HepG2 (cell line): ENCODE measurements at regions not wholly inside any gene's neighbourhood (a gene's known extent, or its start where the extent isn't known, plus 50 kb on each side); places are given as distances from the start of the nearest gene placed in this dataset.

ENCODE experiments used
- ATAC-seq: fragments of 200-7000 bp; cut with Tn5 transposase; 3 replicates; pipeline ENCODE4 v1.9.1; 2020; ENCODE audit warnings: mild to moderate bottlenecking, moderate library complexity
- BruUV-seq: library from RNA; stranded (reverse); fragments of 400-500 nt; replicated peaks from 2 replicates; lab custom pipeline; 2021; lab: Mats Ljungman, UMichigan
- CTCF ChIA-PET: fragments of 300-600 bp; formaldehyde crosslinking; extraction: SDS; loops from one replicate; lab custom pipeline; 2021; ENCODE audit warnings: low total read pairs, inconsistent platforms, low intra/inter-chr PET ratio; lab: Yijun Ruan, JAX
- POLR2A ChIA-PET: fragments of 350-600 bp; sonication (Branson Sonifier 250); formaldehyde crosslinking; loops from one replicate; lab custom pipeline; 2020; ENCODE audit warnings: antibody characterized with exemption, inconsistent platforms; lab: Yijun Ruan, JAX
- DNase-seq: peaks from one replicate; pipeline ENCODE4 v3.0.0-alpha.2; 2015; ENCODE audit warnings: low spot score
- FAIRE-seq: peaks from 3 replicates; lab custom pipeline; 2011; peaks lifted over from hg19 to GRCh38; lab: Jason Lieb, UNC
- H2AFZ ChIP-seq: one replicate; pipeline ENCODE4 v1.6.1; 2011; ENCODE audit warnings: low read length, inconsistent platforms
- H3K27ac ChIP-seq: fragments of 300-600 bp; 3 replicates; pipeline ENCODE4 v1.8.0; 2011; ENCODE audit warnings: mixed run types, mild to moderate bottlenecking, mixed read lengths, low read length, inconsistent platforms; ENCODE audit not compliant: insufficient read depth; ENCODE audit errors: extremely low read length
- H3K27me3 ChIP-seq, 2 experiments: fragments of 200-600 bp in 1 of 2; 2 replicates in 1 of 2; 3 replicates in 1 of 2; pipeline versions ENCODE4 v1.6.0 to v1.8.0; 2011; ENCODE audit warnings: low read length in 2 of 2, mild to moderate bottlenecking in 2 of 2, moderate library complexity in 2 of 2, inconsistent platforms in 1 of 2; ENCODE audit not compliant: insufficient read depth in 2 of 2, control insufficient read depth in 1 of 2
- H3K36me3 ChIP-seq, 2 experiments: fragments of 200-600 bp in 1 of 2; replicated peaks in 1 of 2; 2 replicates in 1 of 2; 3 replicates in 1 of 2; pipeline versions ENCODE4 v1.5.1 to v1.8.0; 2011; ENCODE audit warnings: low read length in 2 of 2, inconsistent platforms in 1 of 2; ENCODE audit not compliant: insufficient read depth in 2 of 2, control insufficient read depth in 1 of 2
- H3K4me1 ChIP-seq: 2 replicates; pipeline ENCODE4 v1.5.1; 2012; ENCODE audit warnings: low read length, inconsistent platforms; ENCODE audit not compliant: insufficient read depth
- H3K4me2 ChIP-seq: 2 replicates; pipeline ENCODE4 v1.6.0; 2011; ENCODE audit warnings: low read depth, low read length, inconsistent platforms
- H3K4me3 ChIP-seq, 3 experiments: fragments of 200-600 bp in 1 of 3; sonication (generic), shearing (Covaris generic) in 1 of 3; replicated peaks in 1 of 3; 2 replicates each; pipeline ENCODE4 v1.5.1; 2011 to 2016; ENCODE audit warnings: low read length in 3 of 3, inconsistent platforms in 2 of 3, low read depth in 2 of 3, mild to moderate bottlenecking in 2 of 3, control low read depth in 1 of 3, mixed read lengths in 1 of 3; ENCODE audit not compliant: insufficient read depth in 1 of 3
- H3K79me2 ChIP-seq: one replicate; pipeline ENCODE4 v1.6.1; 2011; ENCODE audit warnings: low read length, inconsistent platforms; ENCODE audit not compliant: insufficient read depth
- H3K9ac ChIP-seq: 2 replicates; pipeline ENCODE4 v1.6.0; 2011; ENCODE audit warnings: mild to moderate bottlenecking, low read depth, low read length, inconsistent platforms; ENCODE audit not compliant: insufficient read depth
- H3K9me3 ChIP-seq: 2 replicates; pipeline ENCODE4 v1.5.1; 2012; ENCODE audit warnings: mild to moderate bottlenecking, low read length
- H4K20me1 ChIP-seq: 2 replicates; pipeline ENCODE4 v1.6.0; 2011; ENCODE audit warnings: inconsistent platforms, mild to moderate bottlenecking, low read length, moderate library complexity; ENCODE audit not compliant: insufficient read depth
- HOMEZ ChIP-seq: IDR thresholded peaks from 2 replicates; pipeline ENCODE4 v1.6.1; 2016; ENCODE audit warnings: low read depth
- HOXA7 ChIP-seq: sonication (generic); formaldehyde crosslinking; IDR thresholded peaks from 2 replicates; pipeline ENCODE4 v1.8.1; 2022; ENCODE audit warnings: mild to moderate bottlenecking, missing genetic modification reagents, moderate library complexity
- KLF11 ChIP-seq: IDR thresholded peaks from 2 replicates; pipeline ENCODE4 v1.6.1; 2016; ENCODE audit warnings: missing compliant biosample characterization
- MEIS1 ChIP-seq: sonication (generic); formaldehyde crosslinking; IDR thresholded peaks from 2 replicates; pipeline ENCODE4 v1.9.0; 2021; ENCODE audit warnings: mild to moderate bottlenecking, missing genetic modification reagents, moderate library complexity, borderline replicate concordance
- NFAT5 ChIP-seq: sonication (generic); formaldehyde crosslinking; IDR thresholded peaks from 2 replicates; pipeline ENCODE4 v1.4.0; 2020; ENCODE audit warnings: missing genetic modification reagents
- NR1H2 ChIP-seq: sonication (generic); formaldehyde crosslinking; IDR thresholded peaks from 2 replicates; pipeline ENCODE4 v1.8.1; 2022; ENCODE audit warnings: low read depth, missing genetic modification reagents, borderline replicate concordance
- RELA ChIP-seq: sonication (generic); formaldehyde crosslinking; IDR thresholded peaks from 2 replicates; pipeline ENCODE4 v1.4.0; 2020; ENCODE audit warnings: missing genetic modification reagents
- TCF12 ChIP-seq, 2 experiments: fragments of 450-650 bp in 1 of 2; sonication (generic) in 1 of 2; formaldehyde crosslinking in 1 of 2; IDR thresholded peaks; 2 replicates each; pipeline versions ENCODE4 v1.6.1 to v1.8.0; 2017 to 2022; ENCODE audit warnings: antibody characterized with exemption in 1 of 2, mild to moderate bottlenecking in 1 of 2, missing genetic modification reagents in 1 of 2, moderate library complexity in 1 of 2
- XBP1 ChIP-seq: sonication (generic); formaldehyde crosslinking; IDR thresholded peaks from 2 replicates; pipeline ENCODE4 v1.5.0; 2020; ENCODE audit warnings: missing genetic modification reagents
- ZKSCAN5 ChIP-seq: sonication (generic); formaldehyde crosslinking; IDR thresholded peaks from 2 replicates; pipeline ENCODE4 v1.5.1; 2020; ENCODE audit warnings: mild to moderate bottlenecking, missing genetic modification reagents
- ZNF354B ChIP-seq: sonication (generic); formaldehyde crosslinking; IDR thresholded peaks from 2 replicates; pipeline ENCODE4 v1.8.0; 2022; ENCODE audit warnings: mild to moderate bottlenecking, missing genetic modification reagents
- ZNF44 ChIP-seq: sonication (generic); formaldehyde crosslinking; IDR thresholded peaks from 2 replicates; pipeline ENCODE4 v1.5.1; 2020; ENCODE audit warnings: mild to moderate bottlenecking, missing genetic modification reagents
- ZNF546 ChIP-seq: sonication (generic); formaldehyde crosslinking; conservative IDR thresholded peaks from 2 replicates; pipeline ENCODE4 v1.8.1; 2023; ENCODE audit warnings: mild to moderate bottlenecking, missing genetic modification reagents
- ZNF674 ChIP-seq: sonication (generic); formaldehyde crosslinking; IDR thresholded peaks from 2 replicates; pipeline ENCODE4 v1.5.0; 2020; ENCODE audit warnings: low read depth, mild to moderate bottlenecking, missing genetic modification reagents
- ZSCAN30 ChIP-seq: sonication (generic); formaldehyde crosslinking; IDR thresholded peaks from 2 replicates; pipeline ENCODE4 v1.5.0; 2020; ENCODE audit warnings: mild to moderate bottlenecking, missing genetic modification reagents
- WGBS: methylation state at CpG from one replicate; pipeline ENCODE4 v1.1.6; 2017; ENCODE audit warnings: low lambda C conversion rate; 5-methylcytosine and 5-hydroxymethylcytosine counted together
- in situ Hi-C: cut with HindIII; loops from 2 replicates; pipeline ENCODE4 v1.10.0; 2017; ENCODE audit warnings: low pct_unique_long_range_greater_than_20kb; ENCODE audit not compliant: extremely low pct_ligation_motif_present
- intact Hi-C: fragments of 100-400 bp; cut with micrococcal nuclease; formaldehyde crosslinking; loops from one replicate; pipeline ENCODE4 v1.10.0; 2022; ENCODE audit not compliant: unreplicated experiment

GRCh38 chr3:181486141-181486885 is 225.4 kb upstream of the SOX2 start:
- no peak for FAIRE-seq
- BruUV-seq, result no TSS peak
- ChIA-PET POLR2A (no interaction called here), CTCF (no interaction called here)
- TF ChIP-seq RELA (CRISPR knock-in tag), result no peak
- TF ChIP-seq ZNF354B, result no peak
- TF ChIP-seq ZSCAN30 (CRISPR knock-in tag), result no peak
- TF ChIP-seq TCF12 (IDR thresholded peaks at IDR 0.05), result no peak
- no peak for TF ChIP-seq TCF12 (CRISPR knock-in tag; IDR thresholded peaks at IDR 0.05)
- no peak for TF ChIP-seq ZNF546 (CRISPR knock-in tag)
- no peak for TF ChIP-seq NFAT5 (CRISPR knock-in tag)
- no peak for TF ChIP-seq MEIS1 (CRISPR knock-in tag)
- TF ChIP-seq HOXA7 (CRISPR knock-in tag), result no peak
- TF ChIP-seq ZNF44 (CRISPR knock-in tag), result no peak
- no peak for TF ChIP-seq ZKSCAN5
- no peak for TF ChIP-seq NR1H2 (CRISPR knock-in tag)
- no peak for TF ChIP-seq ZNF674 (CRISPR knock-in tag)
- TF ChIP-seq KLF11 (CRISPR knock-in tag), result no peak
- TF ChIP-seq XBP1 (CRISPR knock-in tag), result no peak
- no peak for TF ChIP-seq HOMEZ
- Histone ChIP-seq H3K36me3 (no peaks in the 10 kb centered on the region), H3K27ac (no peak overlapping the region), H2AFZ (no peak overlapping the region), H3K9ac (no peak overlapping the region), H3K79me2 (no peaks in the 10 kb centered on the region), H3K27me3 (no peaks in the 10 kb centered on the region), H4K20me1 (no peaks in the 10 kb centered on the region), H3K4me3 (no peak overlapping the region), H3K4me2 (no peak overlapping the region), H3K4me1 (no peaks in the 10 kb centered on the region), H3K9me3 (no peaks in the 10 kb centered on the region)
- in situ Hi-C loops, result no loop called here
- WGBS, result 1% methylated on average over 7 of the region's 7 CpGs
- DNase-seq, result no peak
- ATAC-seq, result no peak
- intact Hi-C loops, result no loop called here
